IPS-20b (cell line): ENCODE measurements at regions not wholly inside any gene's neighbourhood (a gene's known extent, or its start where the extent isn't known, plus 50 kb on each side); places are given as distances from the start of the nearest gene placed in this dataset.

Experiments
- H3K27ac ChIP-seq: one replicate; pipeline ENCODE4 v1.5.1; 2013; ENCODE audit warnings: low read length
- H3K27me3 ChIP-seq: 2 replicates; pipeline ENCODE4 v1.6.1; 2013; ENCODE audit warnings: mild to moderate bottlenecking, low read length, inconsistent platforms; ENCODE audit not compliant: insufficient read depth
- H3K36me3 ChIP-seq: 2 replicates; pipeline ENCODE4 v1.6.1; 2013; ENCODE audit warnings: low read depth, mild to moderate bottlenecking, inconsistent platforms, low read length, moderate library complexity; ENCODE audit not compliant: insufficient read depth
- H3K4me1 ChIP-seq: 2 replicates; pipeline ENCODE4 v1.6.1; 2013; ENCODE audit warnings: mild to moderate bottlenecking, control low read depth, inconsistent platforms, low read length, moderate library complexity; ENCODE audit not compliant: insufficient read depth
- H3K4me3 ChIP-seq: 2 replicates; pipeline ENCODE4 v1.5.1; 2013; ENCODE audit warnings: mild to moderate bottlenecking, low read length, inconsistent platforms
- H3K9ac ChIP-seq: 2 replicates; pipeline ENCODE4 v1.6.1; 2013; ENCODE audit warnings: low read depth, mild to moderate bottlenecking, inconsistent platforms, low read length, moderate library complexity
- H3K9me3 ChIP-seq: 2 replicates; pipeline ENCODE4 v1.6.1; 2013; ENCODE audit warnings: mild to moderate bottlenecking, low read depth, low read length, inconsistent platforms; ENCODE audit not compliant: insufficient read depth

DNA sequence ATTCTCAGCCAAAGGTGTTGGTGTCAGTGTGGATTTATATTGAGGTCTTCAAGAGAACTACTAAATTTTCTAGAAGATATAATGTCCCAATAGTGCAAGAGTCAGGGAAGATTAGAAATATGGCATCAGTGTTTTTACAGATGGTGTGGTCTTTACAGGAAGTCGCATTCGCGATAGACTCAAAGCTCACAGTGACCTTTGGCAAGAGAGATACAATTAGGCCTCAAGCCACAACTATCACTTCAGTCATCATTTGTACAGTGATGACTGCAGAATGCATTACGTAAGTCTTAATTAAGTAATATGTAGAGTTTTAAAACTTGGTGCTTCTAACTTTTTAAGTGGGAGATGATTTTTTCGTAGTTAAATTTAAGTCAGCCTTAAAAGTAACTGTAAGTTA lies 237.2 kb upstream of the FSTL5 start:
- Histone ChIP-seq H3K4me3 (no peak overlapping the region), H3K9ac (no peak overlapping the region), H3K4me1 (no peaks in the 10 kb centered on the region), H3K27me3 (no peaks in the 10 kb centered on the region), H3K9me3 (no peaks in the 10 kb centered on the region), H3K36me3 (no peaks in the 10 kb centered on the region), H3K27ac (no peak overlapping the region)

DNA sequence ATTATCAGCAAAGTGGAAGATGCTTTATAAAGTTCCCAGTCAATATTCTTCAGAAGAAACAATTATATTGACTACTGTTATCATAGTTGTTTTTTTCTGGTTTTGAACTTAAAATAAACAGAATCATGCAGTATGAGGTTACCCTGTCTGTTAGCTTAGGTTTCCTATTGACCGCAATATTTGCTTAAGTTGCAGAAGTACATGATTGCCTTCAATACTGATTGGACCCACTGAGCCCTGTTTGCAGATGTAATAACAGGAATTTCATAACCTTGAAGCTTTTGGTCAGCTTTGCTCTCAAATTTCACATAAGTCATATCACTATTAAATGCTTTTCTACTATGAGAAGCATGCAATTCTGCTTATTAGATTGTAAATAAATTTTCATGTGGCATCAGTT lies 229.1 kb upstream of the FSTL5 start:
- Histone ChIP-seq H3K9ac (no peak overlapping the region), H3K36me3 (no peaks in the 10 kb centered on the region), H3K4me1 (no peaks in the 10 kb centered on the region), H3K27me3 (no peaks in the 10 kb centered on the region), H3K27ac (no peak overlapping the region), H3K9me3 (no peaks in the 10 kb centered on the region), H3K4me3 (no peak overlapping the region)

DNA sequence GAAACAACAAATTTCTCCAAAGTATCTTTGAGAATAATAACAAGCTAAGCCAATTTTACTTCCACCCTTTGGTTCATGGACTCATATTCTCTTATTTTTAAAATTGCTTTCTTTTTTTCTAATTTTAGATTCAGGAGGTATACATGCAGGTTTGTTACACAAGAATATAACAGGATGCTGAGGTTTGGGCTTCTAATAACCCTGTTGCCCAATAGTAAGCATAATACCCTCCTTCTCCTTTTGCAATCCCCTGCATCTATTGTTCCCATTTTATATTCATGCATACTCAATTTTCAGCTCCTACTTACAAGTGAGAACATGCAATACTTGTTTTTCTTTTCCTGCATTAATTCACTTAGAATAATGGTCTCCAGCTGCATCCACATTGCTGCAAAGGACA lies 202.3 kb upstream of the FSTL5 start:
- Histone ChIP-seq H3K27ac (no peak overlapping the region), H3K4me1 (0 out of 2 replicates have a peak, but pooled peaks cover 3% of the 10 kb centered on the region), H3K36me3 (no peaks in the 10 kb centered on the region), H3K9ac (no peak overlapping the region), H3K27me3 (no peaks in the 10 kb centered on the region), H3K9me3 (no peaks in the 10 kb centered on the region), H3K4me3 (no peak overlapping the region)

DNA sequence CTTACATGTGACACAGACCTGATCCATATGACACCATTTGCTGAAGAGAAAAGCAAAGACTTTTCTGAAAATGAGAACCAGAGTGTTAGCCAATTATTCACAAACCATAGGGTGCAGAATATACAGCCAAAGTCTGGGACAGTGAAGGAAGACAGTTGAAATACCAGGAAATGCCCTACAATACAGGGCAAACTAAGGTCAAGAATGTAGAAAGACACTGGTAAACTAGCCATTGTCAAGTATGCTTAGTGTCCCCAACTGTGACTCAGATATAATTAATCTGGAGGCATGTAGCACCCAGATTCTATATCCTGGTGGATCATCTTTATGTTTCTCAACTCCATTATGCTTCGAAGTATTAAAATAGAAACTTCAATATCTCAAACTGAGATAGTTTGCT lies 200.9 kb upstream of the FSTL5 start:
- H3K36me3 ChIP-seq = no peaks in the 10 kb centered on the region
- no peak overlapping the region for H3K4me3 ChIP-seq
- no peak overlapping the region for H3K9ac ChIP-seq
- no peaks in the 10 kb centered on the region for H3K9me3 ChIP-seq
- 0 out of 2 replicates have a peak, but pooled peaks cover 3% of the 10 kb centered on the region for H3K4me1 ChIP-seq
- H3K27ac ChIP-seq = no peak overlapping the region
- no peaks in the 10 kb centered on the region for H3K27me3 ChIP-seq

DNA sequence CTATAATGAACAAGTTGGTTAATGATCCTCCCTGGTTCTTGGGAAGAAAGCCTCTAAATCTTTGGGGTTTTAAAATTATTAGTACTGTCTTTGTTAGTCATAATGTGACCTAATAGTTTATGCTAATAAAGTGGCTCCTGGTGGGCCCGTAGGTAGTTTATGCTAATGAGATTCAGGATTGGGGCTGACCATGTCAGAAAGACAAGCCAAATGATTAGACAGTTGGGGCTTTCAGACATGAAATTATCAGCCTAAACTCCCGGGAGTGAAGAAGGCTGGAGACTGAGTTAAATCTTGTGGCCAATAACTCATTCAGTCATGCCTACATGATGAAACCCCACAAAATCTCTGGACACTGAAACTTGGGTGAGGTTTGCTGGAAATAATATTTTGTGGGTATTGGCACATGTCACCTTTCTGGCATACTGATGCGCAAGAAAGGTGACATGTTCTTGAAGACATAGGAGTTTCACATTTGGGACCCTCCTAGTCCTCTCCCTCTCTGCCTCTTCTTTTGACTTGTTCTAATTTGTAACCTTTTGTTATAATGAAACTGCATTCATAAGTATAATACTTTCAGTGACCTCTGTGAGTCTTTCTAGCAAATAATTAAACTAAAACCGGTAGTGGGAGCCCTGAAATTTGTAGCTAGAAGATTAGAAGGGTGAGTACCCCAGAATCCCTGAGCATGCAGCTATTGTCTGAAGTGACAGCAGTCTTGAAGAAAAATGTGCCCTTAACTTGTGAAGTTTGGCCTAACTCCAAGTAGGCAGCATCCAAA lies 196.8 kb upstream of the FSTL5 start:
- Histone ChIP-seq H3K9me3 (no peaks in the 10 kb centered on the region), H3K4me1 (0 out of 2 replicates have a peak, but pooled peaks cover 3% of the 10 kb centered on the region), H3K27me3 (no peaks in the 10 kb centered on the region), H3K27ac (no peak overlapping the region), H3K36me3 (no peaks in the 10 kb centered on the region), H3K9ac (no peak overlapping the region), H3K4me3 (no peak overlapping the region)

DNA sequence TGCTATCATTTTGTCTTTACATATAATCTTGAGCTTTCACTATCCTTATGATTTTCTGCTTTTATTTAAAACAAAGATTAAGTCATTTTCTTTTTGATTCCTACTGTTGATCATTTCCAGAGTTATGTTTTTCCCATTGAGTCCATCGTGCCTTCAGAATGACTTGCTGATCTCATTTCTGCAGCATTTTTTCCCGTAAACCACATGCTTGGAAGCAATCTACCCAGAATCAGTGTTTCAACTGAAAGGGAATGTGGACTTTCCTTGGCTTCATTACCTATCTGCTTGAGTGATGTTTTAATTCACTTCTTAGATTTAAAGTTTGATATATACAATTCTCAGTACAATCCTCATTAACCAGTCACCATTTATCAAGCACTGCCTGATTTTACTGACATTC lies 192.4 kb upstream of the FSTL5 start:
- Histone ChIP-seq H3K36me3 (no peaks in the 10 kb centered on the region), H3K4me1 (no peaks in the 10 kb centered on the region), H3K9me3 (no peaks in the 10 kb centered on the region), H3K9ac (no peak overlapping the region), H3K27me3 (no peaks in the 10 kb centered on the region), H3K4me3 (no peak overlapping the region), H3K27ac (no peak overlapping the region)

DNA sequence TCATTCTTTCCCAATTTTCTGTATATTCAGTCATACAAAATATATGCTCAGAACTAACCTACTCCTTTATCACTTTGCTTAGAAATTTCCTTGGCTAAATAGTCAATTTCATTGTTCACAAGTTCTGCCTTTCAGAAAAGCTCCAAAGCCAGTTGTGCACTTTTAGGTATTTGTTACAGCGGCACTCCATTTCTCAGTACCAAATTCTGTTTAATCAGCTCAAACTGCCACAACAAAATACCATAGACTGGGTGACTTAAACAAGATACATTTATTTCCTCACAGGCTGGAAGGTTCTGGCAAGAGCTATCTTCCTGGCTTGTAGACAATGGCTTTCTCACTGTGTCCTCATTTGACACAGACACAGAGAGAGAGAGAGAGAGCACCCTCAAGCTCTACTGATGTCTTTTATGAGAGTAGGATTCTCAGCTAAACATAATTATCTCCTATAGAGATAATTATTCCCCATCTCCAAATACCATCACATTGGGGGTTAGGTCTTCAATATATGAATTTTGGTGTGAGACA lies 188.8 kb upstream of the FSTL5 start:
- H3K27ac ChIP-seq = no peak overlapping the region
- H3K27me3 ChIP-seq = no peaks in the 10 kb centered on the region
- no peaks in the 10 kb centered on the region for H3K9me3 ChIP-seq
- no peaks in the 10 kb centered on the region for H3K4me1 ChIP-seq
- H3K36me3 ChIP-seq = no peaks in the 10 kb centered on the region
- H3K4me3 ChIP-seq = no peak overlapping the region
- no peak overlapping the region for H3K9ac ChIP-seq

DNA sequence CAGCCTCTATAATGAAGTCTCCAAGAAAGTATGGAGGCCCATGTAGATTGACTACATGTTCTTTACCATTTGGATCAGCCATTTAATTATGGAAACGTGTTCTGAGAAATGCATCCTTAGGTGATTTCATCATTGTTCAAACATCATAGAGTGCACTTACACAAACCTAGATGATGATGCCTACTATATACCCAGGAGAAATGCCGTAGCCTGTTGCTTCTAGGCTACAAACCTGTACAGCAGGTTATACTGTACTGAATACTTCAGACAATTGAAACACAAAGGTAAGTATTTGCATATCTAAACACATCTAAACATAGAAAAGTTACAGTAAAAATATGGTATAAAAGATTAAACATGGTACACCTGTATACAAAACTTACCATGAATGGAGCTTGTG lies 186.5 kb upstream of the FSTL5 start:
- Histone ChIP-seq H3K9me3 (no peaks in the 10 kb centered on the region), H3K9ac (no peak overlapping the region), H3K36me3 (no peaks in the 10 kb centered on the region), H3K4me3 (no peak overlapping the region), H3K27ac (no peak overlapping the region), H3K4me1 (no peaks in the 10 kb centered on the region), H3K27me3 (no peaks in the 10 kb centered on the region)

DNA sequence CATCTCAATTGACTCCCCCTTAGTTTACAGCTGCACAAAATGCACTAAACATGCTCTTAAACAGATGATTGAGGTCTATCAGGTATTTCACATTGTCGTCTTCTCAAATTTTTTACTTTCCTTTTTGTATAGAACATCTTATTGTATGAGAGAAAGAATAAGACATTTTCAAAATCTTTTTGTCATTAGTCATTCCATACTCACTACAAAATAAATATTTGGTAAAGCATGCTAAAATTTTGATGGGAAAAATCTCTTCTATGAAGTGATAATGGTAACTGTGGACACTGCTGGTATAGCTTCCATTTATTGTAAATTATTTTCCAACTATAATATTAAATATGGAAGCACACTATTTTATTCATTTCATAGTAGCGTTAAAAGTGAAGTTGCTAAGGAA lies 185.6 kb upstream of the FSTL5 start:
- Histone ChIP-seq H3K9me3 (no peaks in the 10 kb centered on the region), H3K4me3 (no peak overlapping the region), H3K4me1 (no peaks in the 10 kb centered on the region), H3K27ac (no peak overlapping the region), H3K9ac (no peak overlapping the region), H3K36me3 (no peaks in the 10 kb centered on the region), H3K27me3 (no peaks in the 10 kb centered on the region)

DNA sequence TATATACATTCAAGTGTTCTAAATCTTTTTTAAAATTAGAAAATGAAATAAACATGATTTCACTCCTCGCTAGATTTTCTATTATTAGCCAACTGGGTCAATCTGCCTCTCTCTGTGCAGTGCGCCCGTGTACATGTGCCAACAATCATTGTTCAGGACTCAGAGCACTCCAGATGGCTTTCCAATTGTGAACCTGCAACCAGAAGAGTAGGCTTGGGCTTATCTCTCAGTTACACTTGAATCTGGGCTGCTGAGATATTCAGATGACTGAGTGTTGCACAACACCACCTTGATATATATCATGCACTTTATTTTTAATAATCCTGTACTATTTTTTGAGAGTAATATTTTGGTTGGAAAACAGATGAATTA lies 184.0 kb upstream of the FSTL5 start:
- Histone ChIP-seq H3K27ac (no peak overlapping the region), H3K4me3 (no peak overlapping the region), H3K9ac (no peak overlapping the region), H3K36me3 (no peaks in the 10 kb centered on the region), H3K27me3 (no peaks in the 10 kb centered on the region), H3K9me3 (no peaks in the 10 kb centered on the region), H3K4me1 (no peaks in the 10 kb centered on the region)

DNA sequence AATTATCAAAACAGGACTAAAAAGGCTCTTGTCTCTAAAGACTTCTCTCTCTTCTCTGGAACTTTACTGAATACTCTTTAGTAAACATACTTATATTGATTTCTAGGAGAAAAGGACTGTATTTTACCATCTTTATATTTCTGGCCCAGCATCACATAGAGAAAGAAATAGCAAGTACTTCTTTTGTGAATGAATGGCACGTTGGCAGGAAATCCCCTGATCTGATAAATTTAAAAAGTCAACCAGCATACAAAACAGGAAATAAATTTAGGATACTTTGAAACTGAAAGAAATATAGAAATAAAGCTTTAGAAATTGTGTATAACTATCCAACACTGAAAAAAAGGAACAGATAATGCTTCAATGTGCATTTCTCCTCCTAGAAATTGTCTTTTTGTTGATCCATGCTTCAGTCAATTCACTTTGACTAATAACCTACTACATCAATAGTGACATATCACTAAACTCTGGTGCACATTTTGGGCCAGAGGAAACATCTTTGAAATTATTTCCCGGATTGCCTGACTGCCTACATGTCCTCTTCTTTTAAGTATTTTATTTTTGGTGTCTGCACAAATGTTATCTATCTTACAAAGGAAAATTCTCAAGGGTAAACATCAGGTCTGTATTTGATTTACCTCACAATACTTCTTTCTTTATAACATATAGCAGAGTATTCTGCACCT lies 183.5 kb upstream of the FSTL5 start:
- no peaks in the 10 kb centered on the region for H3K36me3 ChIP-seq
- no peak overlapping the region for H3K27ac ChIP-seq
- H3K9ac ChIP-seq = no peak overlapping the region
- no peak overlapping the region for H3K4me3 ChIP-seq
- H3K4me1 ChIP-seq = no peaks in the 10 kb centered on the region
- H3K27me3 ChIP-seq = no peaks in the 10 kb centered on the region
- H3K9me3 ChIP-seq = no peaks in the 10 kb centered on the region

DNA sequence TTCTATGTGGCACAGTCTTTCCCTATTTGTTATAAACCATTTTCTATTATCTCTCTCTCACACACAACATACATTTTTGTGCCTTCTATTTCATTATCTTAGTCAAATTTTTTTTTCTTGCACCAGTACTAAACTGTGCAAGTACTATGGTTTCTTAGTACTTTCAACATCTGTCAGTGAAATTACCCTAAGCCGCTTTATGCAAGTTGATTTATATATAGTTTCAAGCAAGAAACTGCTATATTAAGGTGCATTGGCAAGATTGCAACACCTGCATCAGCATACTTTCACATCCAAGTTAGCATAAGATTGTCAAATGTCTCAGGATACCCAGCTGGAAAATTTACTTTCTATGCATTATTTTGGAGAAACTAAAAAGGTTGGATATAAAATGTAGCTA lies 180.2 kb upstream of the FSTL5 start:
- H3K36me3 ChIP-seq = no peaks in the 10 kb centered on the region
- H3K4me1 ChIP-seq = no peaks in the 10 kb centered on the region
- no peak overlapping the region for H3K4me3 ChIP-seq
- no peak overlapping the region for H3K9ac ChIP-seq
- no peak overlapping the region for H3K27ac ChIP-seq
- H3K9me3 ChIP-seq = no peaks in the 10 kb centered on the region
- no peaks in the 10 kb centered on the region for H3K27me3 ChIP-seq
